ENCODE measurements at regions not wholly inside any gene's neighbourhood (a gene's known extent, or its start where the extent isn't known, plus 50 kb on each side); places are given as distances from the start of the nearest gene placed in this dataset.

DNA sequence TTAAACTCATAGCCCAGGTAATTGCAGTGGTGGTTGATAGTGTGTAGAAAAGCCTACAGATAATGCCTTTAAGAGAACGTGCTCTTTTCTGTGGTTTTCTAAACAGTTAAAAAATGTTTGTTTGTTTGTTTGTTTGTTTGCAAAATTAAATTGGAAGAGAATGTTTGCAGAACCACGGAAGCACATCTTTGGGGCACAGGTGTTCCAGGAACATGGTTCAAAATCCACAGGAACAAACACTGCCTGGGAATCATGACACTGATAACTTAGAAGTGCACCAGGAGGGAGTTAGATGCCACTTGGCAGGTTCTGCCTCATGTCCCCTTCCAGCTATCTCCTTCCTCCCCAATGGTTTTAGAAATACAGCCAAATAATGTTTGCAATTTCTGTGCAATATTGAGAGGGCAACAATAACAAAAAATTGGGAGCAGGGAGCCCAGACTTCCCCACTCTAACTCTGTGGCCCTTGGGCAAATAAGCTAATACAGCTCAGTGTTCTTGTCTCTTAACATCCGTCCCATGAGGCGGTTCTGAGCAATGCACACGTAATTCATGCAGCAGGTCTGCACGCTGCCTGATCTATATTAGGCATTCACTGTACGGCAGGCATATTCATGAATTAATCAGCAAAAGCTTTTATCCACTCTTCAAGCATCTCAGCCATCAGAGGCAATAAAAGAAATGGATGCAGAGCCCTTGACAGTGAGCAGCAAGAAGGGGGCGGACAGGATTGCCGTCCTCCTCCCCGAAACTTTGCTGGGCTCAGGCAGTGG is 274.3 kb upstream of the FOXQ1 start:
- DNase-seq (ENCODE audit: low read depth in 2 of 3, low spot score in 2 of 3) = no peak

DNA sequence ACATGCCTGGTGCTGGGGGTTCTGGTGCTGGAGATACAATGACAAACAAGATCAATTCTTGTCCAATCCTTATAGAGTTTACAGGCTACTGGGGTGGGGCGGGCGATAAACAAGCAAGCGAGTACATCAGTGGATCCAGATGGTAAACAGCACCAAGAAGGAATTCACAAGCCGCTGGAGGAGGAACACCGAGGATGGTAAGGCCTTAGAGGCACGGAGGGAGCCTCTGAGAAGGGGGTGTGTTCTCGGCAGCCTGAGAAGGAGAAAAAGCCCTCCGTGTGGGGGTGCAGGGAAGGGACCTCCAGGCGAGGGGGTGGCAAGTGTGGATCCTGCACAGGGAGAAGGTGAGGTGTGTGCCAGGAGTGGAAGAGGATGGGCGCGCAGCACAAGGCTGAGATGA is 276.5 kb upstream of the FOXQ1 start:
- DNase-seq (ENCODE audit: low read depth in 2 of 3, low spot score in 2 of 3) = no peak

DNA sequence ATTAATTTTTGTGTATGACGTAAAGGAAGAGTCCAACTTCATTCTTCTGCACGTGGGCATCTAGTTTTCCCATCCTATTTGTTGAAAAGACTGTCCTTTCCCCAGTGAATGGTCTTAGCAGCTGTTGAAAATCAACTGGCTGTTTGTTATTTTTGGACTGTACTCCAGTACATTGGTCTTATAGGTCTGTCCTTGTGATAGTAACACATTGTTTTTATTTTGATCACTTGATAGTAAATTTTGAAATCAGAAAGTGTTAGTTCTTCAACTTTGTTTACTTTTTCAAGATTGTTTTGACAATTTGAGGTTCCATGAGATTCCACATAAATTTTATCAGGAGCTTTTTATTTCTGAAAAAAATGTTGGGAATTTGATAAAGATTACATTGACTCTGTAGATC is 280.2 kb upstream of the FOXQ1 start:
- DNase-seq (ENCODE audit: low read depth in 2 of 3, low spot score in 2 of 3) = no peak

DNA sequence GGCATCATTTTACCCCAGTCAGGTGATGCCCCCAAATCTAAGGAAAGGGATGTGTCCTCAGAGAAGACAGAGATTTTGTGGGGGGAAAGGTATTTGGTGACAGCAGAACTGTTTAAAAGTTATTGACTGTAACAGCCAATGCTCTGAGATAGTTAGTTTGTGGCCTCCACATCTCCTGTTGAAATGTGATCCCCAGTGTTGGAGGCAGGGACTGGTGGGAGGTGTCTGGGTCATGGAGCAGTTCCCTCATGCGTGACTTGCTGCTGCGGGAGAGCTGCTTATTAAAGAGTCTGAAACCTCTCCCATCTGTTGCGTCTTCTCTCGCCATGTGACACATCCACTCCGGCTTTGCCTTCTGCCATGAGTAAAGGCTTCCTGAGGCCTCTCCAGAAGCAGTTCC is 282.8 kb upstream of the FOXQ1 start:
- DNase-seq (ENCODE audit: low read depth in 2 of 3, low spot score in 2 of 3) = no peak

DNA sequence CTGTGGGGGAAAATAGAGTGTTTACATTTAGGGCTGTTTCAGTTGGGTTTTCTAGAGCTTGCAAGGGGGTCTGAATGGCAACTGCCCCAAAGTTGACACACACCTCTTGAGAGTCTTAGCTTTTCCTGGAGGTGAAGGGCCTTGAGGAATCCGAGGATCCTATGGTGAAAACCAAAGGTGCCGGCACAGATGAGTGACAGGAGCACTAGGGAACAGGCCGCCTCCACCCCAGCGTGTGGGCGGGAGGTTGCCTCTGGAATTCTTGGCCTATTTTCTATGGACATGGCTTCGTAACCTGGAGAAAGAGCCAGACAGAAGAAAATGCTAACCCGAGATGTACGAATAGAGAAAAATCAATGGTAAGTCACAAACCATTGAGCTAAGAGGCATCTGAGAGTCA is 283.2 kb upstream of the FOXQ1 start:
- no peak for DNase-seq (ENCODE audit: low read depth in 2 of 3, low spot score in 2 of 3)

DNA sequence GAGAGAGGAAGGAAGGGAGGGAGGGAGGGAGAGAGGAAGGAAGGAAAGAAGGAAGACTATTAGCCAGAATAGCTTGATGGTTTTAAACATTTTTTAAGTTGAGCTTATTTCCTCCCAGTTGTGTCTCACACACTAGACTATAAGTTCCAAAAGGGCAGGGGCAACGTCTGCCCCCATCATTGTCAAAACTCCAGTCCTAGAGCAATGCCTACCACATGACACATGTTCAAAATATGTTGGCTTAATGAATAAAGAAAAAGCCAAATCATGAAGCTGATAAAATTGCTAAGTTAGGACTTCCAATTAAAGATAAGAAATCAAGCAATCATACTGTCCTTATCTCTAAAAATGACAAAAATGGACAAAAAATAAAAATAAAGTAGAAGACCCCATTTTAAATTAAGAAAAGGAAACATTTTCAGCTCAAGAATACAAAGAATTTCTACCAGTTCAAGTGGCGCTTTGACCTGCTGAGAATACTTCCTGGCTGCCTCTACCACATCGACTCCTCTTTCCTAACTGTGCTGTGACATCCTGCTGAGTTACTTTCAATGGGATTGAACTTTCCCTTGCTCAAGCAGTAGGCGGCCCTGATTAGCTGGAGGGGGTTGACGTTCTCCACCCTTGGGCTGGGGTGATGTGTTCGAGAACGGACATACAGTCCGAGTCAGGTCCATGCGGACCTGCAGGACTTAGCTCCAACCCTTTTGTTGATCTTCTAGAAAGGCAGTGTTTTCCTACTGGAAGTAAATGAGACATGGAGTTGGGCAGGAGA is 283.9 kb upstream of the FOXQ1 start:
- no peak for DNase-seq (ENCODE audit: low read depth in 2 of 3, low spot score in 2 of 3)

DNA sequence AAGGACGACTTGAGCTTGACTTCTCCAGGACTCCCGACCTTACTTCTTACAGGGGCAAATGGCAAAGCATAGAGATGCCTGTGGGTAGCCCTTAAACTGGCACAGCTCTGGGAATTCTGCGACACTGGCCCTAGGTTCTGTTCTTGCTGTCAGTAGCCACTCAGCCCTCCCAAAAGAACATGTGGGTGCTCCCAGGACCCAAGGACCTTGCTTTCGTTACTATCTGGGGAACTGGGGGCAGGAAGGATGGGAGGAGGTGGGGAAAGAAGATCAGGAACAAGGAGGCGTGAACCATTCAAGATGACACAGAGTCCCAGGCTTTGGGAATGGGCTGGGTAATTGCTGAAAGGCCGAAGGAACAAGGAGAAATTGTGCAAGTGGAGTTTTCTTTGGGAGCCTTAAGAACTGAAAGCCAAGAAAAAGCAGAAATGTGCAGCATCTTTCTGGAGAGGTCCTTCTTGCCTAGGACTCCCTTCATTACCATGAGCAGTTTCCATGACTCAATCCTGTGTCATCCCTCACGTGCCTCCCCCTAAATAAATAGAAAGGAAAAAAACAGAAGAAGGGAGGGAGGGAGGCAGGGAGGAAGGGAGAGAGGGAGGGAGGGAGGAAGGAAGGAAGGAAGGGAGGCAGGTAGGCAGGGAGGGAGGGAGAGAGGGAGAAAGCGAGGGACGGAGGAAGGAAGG is 284.6 kb upstream of the FOXQ1 start:
- DNase-seq (ENCODE audit: low read depth in 2 of 3, low spot score in 2 of 3) = no peak

DNA sequence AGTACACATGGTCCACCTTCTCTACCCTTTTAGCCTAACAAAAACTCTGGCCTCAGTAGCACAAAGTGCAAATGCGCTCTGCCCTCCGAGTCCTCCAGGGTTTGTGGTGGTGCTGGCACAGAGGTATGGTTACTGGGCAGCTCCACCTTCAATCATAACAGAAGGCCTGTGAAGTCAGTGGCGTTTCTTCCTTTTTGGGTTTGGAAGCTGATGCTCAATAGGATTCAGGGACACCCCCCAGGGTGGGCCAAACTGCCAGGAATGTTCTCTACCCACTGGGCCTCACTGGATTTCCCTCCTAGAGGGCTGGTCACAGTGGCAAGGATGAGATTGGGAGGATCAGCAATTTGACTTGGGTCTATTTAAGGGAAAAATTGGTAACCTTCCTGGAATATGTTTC is 286.1 kb upstream of the FOXQ1 start:
- no peak for DNase-seq (ENCODE audit: low read depth in 2 of 3, low spot score in 2 of 3)

DNA sequence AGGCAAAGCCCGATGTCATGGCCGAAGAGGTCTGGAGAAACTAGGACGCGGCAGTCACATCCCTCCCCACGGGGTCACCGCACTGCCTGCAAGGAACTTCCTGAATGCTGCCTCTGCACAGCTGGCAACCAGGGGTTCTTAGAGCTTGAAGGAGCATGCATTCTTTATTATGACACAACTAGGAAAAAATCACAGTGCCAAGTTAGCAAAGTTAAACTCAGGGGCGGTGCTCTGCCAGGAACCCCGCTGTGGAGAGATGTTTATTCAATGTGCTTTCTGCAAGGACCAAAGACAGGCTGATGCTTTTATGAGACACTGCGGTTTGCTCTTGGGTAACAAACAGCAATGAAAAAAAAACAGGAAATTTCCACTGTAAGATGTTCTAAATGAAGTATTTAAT is 287.3 kb upstream of the FOXQ1 start:
- DNase-seq (ENCODE audit: low read depth in 2 of 3, low spot score in 2 of 3) = no peak

DNA sequence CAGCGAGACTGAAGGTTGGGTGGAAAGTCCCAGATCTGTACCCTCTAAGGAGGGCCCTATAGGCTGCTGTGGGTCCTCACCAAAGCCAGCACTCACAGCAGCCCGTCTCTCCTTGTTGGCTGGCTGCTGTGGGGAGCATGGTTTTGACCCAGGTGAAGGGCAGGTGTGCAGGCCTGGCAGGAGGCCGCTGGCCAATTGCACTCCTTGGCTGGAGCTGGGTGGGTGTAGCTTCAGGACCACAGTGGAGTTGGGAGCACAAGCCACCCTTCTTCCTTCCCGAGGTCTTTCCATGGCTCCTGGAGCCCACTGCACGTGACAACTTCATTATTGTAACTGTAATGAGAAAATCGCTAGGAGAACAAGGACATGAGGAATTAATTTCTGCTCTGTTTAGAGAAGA is 287.7 kb upstream of the FOXQ1 start:
- DNase-seq (ENCODE audit: low read depth in 2 of 3, low spot score in 2 of 3) = no peak

DNA sequence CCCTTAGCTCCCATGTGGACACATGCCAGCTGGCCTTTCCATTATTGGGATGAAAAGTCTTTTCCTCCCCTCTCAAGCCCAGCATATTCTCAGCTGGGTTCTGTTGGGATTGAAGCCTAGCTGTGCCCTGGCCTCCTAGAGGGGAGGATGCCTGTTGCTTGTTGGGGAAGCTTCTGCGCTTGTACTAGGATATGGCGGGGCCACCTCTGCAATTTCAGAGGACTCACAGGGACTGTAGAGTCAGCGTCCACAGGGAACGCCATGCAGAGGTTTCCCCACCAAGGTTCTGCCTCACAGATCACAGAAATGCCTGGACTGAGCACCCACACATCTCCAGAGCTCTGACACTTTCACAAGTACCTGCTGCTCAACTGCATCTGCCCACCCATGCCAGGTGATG is 288.7 kb upstream of the FOXQ1 start:
- DNase-seq (ENCODE audit: low read depth in 2 of 3, low spot score in 2 of 3) = no peak

DNA sequence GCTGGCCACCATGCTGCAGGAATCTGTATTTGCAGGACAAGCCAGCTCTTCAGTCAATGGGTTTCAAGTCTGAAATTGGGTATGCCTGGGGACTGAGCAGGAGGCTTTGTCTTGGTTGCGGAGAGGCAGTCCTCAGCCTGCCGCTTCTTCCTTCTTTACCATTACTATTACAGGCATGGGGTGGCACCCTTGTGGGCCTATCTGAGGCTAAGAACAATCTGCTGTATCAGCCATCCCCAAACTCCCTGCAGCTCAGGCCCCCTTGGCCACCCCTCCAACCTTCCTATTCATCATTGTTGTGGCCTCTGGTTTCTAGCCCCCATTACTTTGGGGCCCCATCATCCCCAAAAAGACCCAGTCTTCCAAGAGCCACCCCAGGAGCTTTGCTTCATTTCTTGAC is 289.2 kb upstream of the FOXQ1 start:
- DNase-seq (ENCODE audit: low read depth in 2 of 3, low spot score in 2 of 3) = no peak

DNA sequence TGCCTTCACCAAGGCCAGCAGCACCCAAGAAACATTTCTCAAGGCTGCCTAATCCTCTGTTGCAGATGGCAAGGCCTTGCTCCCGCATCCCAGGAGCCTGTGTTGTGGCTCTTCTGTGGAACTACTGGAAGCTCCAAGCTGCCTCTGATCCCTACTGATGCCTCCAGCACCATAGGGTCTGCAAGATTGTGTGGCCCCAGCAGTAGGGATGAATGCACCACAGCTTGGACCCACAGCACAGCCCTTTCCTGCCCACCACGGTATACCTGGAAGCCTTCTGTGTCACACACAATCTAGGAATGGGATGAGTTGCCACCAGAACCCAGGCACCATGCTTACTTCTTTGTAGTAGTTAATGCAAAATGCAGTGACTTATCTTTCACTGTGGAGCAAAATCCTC is 291.1 kb upstream of the FOXQ1 start:
- DNase-seq (ENCODE audit: low read depth in 2 of 3, low spot score in 2 of 3) = no peak

DNA sequence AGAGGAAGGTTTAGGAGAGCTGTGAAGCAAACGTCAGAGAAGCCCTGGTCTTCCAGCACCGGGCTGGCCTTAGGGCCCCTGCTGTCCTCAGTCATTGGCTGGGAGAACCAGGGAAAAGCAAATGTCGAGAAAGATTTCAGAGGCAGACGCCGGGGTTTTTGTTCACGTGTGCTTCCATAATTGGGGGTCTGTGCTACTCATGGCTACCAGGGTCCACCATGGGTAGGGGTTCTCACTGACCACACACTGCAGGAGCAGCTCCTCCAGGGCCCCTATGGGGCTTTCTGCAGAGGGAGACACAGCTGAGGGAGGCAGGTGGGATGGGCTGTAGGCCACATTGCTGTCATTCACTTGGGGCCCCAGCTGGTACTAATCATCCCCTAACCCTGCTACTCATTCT is 291.8 kb upstream of the FOXQ1 start:
- no peak for DNase-seq (ENCODE audit: low read depth in 2 of 3, low spot score in 2 of 3)

DNA sequence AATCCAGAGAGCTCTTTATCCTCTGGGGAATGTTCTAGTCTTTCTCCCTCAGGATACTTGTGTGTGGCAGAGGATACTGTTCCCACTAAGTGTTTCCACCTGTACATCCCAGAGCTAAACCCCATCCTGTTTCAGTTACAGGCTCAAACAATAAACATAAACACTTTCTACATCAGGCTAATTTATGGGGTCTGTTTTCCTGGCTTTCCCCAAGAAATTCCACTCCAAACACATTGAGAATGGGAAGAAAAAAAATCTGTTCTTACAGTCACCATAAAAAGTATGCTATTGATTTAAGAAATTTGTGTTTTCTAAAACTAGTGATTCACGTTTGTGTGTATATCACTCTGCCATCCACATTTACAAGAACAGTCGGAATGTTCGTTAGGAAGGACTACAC is 293.9 kb upstream of the FOXQ1 start:
- DNase-seq (ENCODE audit: low read depth in 2 of 3, low spot score in 2 of 3) = no peak

DNA sequence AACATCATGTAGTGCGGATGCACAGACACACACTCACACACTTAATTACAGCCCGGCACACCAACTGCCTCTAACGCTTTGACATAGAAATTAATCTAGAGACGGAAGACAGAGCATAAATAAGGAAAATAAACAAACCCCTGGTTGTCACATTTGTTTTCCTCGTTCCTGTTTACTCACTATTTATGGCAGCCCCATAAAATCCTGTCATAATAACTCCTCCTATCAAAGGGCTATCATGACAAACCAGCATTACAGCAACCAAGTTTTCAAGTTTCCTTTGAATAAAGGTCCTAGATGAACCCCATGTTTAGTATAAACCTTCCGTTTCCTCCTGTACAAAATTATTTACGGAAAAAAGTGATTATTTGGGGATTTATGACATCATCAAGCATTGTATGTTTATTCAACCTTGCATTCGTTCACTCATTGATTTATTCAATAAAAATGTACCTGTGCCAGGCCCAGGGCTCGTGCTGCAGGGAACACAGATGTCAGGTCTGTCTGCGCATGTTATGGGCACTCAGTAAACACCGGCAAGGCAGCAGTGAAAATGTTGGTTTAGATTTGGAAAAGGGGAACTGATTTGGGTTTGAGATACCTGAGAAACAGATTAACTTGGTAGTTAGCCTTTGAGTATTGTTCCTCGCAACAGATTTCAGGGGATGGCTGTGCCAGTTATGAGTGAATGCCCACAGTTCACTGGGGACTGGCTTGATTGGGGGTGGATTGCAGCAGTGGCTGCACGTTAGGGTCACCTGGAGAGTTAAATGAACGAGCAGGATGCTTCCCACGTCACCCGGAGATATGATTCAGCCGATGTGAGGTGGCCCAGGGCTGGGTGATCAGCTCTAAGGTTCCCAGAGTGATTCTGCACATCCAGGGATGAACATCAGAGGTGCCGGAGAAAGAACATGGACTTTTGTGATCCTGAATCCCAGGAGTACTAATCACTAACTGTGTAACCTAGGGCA is 295.3 kb upstream of the FOXQ1 start:
- DNase-seq (ENCODE audit: low read depth in 2 of 3, low spot score in 2 of 3) = no peak

DNA sequence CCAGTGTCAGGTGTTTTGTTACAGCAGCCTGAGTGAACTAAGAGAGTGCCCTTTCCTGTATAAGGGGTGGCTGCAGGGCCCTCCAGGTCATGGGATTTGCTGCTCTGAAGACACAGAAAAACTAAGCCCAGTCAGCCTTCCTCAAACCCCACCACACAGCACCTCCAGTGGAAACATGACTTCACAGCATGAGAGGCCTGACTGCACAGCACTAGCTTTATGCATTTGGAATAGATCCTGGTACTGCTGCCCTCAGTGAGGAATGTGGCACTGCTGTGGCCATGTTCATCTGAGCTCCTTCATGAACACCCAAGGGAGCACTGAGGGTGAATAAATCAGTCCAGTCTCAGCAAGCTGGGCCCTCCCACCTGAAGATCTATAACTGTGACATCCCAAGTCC is 296.1 kb upstream of the FOXQ1 start:
- DNase-seq (ENCODE audit: low read depth in 2 of 3, low spot score in 2 of 3) = no peak

DNA sequence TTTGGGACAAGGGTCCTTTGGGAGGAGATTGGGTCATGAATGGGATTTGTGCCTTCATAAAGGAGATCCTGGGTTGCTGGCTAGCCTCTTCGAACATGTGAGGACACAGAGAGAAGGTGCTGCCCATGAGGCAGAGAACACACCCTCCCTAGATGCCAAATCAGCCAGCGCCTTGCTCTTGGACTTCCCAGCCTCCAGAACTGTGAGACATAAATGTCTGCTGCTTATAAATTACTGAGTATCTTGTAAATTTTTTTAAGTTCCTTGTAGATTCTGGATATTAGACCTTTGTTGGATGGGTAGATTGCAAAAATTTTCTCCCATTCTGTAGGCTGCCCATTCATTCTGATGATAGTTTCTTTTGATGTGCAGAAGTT is 297.5 kb upstream of the FOXQ1 start:
- no peak for DNase-seq (ENCODE audit: low read depth in 2 of 3, low spot score in 2 of 3)

DNA sequence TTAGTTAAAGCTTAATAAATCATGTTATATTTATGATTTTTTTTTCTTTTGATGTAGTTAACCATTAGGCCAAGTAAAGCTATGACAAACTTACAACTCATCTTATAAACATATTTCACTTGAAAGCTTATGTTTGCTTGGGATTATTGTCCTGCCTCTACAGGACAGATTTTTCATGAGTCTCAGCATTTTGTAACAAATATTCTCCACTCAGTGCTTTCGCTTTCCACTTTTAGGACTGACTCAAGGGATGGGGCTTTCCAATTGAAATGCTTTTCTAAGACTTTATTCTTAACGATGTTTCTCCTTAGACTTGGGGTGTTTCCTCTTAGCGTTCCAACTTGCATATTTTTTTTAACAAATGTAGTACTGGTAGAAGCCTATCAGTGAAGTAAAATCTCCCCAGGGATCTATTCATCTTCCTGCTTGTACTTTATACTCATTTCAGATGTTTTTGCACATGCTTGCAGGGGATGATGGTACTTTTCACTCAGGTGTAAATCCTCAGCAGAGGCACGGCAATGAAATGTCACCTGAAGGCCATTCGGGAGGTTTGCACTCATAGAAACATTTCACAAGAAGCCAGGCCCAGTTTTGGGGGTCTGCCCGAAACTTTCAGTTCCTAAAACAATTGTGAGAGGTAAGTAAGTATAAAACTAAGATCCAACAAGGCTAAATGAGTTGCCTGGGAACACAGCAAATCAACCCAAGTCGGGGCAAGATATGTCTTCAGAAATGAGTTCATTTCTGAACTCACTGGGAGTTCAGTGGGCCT is 298.1 kb upstream of the FOXQ1 start:
- DNase-seq (ENCODE audit: low read depth in 2 of 3, low spot score in 2 of 3) = no peak

DNA sequence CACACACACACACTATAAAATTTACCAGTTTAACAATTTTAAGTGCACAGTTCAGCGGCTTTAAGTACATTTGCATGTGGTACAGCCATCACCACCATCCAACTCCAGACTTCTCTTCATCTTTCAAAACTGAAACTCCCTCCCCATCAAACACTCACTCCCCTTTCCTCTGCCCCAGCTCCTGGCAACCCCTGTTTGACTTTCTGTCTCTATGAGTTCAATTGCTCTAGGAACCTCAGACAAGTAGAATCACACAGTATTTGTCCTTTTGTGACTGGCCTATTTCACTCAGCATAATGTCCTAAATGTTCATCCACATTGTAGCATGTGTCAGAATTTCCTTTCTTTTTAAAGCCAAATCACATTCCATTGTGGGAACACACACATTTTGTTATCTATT is 302.8 kb upstream of the FOXQ1 start:
- DNase-seq (ENCODE audit: low read depth in 2 of 3, low spot score in 2 of 3) = no peak
